Right lung (tissue), 2 donors: ENCODE measurements at regions not wholly inside any gene's neighbourhood (a gene's known extent, or its start where the extent isn't known, plus 50 kb on each side); places are given as distances from the start of the nearest gene placed in this dataset.

ENCODE experiments used
- DNase-seq, 2 donors: peaks; one replicate each; pipeline ENCODE4 v3.0.0-alpha.2; 2013

- DNase-seq: no peak
Measured at GRCh38 chr10:123557366-123558108, 108.6 kb upstream of the GPR26 start.

- no peak for DNase-seq
Measured at GRCh38 chr10:123558651-123559050, 107.5 kb upstream of the GPR26 start.

GRCh38 chr10:123559066-123559822 is 106.9 kb upstream of the GPR26 start:
- peak; percentile 31 to 63 for DNase-seq

- DNase-seq: no peak
Measured at GRCh38 chr10:123559823-123560092, 106.4 kb upstream of the GPR26 start.

GRCh38 chr10:123560301-123561140 is 105.6 kb upstream of the GPR26 start:
- no peak for DNase-seq

- DNase-seq: no peak
Measured at GRCh38 chr10:123561141-123561440, 105.1 kb upstream of the GPR26 start.

- no peak for DNase-seq
Measured at GRCh38 chr10:123562387-123562786, 103.8 kb upstream of the GPR26 start.

- DNase-seq: no peak
Measured at GRCh38 chr10:123562811-123563580, 103.2 kb upstream of the GPR26 start.

- DNase-seq: no peak
Measured at GRCh38 chr10:123563581-123563855, 102.6 kb upstream of the GPR26 start.

GRCh38 chr10:123563994-123564393 is 102.2 kb upstream of the GPR26 start:
- DNase-seq: no peak

- DNase-seq: no peak
Measured at GRCh38 chr10:123564631-123565030, 101.5 kb upstream of the GPR26 start.

GRCh38 chr10:123565691-123566660 is 100.2 kb upstream of the GPR26 start:
- no peak for DNase-seq

- DNase-seq: no peak
Measured at GRCh38 chr10:123567984-123568739, 98.0 kb upstream of the GPR26 start.

- DNase-seq: no peak
Measured at GRCh38 chr10:123568751-123569150, 97.4 kb upstream of the GPR26 start.

- DNase-seq: no peak
Measured at GRCh38 chr10:123569436-123570035, 96.6 kb upstream of the GPR26 start.

- DNase-seq: no peak
Measured at GRCh38 chr10:123570051-123570897, 95.9 kb upstream of the GPR26 start.

- no peak for DNase-seq
Measured at GRCh38 chr10:123570898-123571515, 95.1 kb upstream of the GPR26 start.

- DNase-seq: no peak
Measured at GRCh38 chr10:123571978-123572377, 94.2 kb upstream of the GPR26 start.
